ENCODE measurements at regions not wholly inside any gene's neighbourhood (a gene's known extent, or its start where the extent isn't known, plus 50 kb on each side); places are given as distances from the start of the nearest gene placed in this dataset.
A peak's percentile ranks its signal among the peaks of the same experiment; 100 is the strongest.

DNA sequence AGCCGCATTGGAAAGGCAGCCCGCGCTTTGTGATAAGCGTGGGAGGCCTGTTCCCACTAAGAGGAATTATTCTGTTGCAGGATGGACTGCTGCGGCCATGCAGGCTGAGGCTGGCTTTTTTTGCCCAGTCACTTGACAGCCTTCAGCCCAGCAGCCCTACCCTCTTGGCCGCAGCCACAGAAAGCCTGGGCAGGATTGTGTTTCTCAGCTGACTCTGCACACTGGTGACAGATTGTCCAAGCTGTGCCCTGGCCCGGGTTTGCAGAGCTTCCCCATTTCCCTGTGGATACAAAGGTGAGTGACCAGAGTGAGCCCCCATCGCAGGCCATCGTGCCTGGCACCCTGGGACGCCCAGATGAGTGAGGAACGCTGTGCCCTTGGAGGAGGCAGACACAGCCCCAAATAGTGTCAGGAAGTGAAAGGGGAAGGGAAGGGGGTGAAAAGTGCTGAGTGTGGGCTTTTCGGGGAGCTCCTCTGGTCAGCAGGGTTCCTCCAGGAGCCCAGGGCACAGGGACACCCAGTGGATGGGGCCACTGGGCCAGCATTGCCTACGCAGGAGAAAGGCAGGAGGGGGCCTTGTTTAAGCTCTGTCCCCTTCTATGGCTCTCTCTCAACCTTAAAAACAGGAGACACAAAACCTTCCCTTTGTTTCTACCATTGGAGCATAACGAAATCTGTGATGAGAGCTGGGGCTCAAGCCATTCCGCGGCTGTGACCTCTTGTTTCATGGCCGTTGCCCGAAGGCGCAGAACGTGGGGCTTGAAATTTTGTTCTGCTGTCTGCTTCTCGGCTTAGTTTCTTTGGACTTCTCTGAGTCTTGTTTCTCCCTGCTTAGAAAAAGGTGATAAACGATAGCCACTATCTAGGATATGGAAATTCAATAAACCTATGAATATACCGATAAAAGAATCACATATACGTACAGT is 91.5 kb upstream of the MEF2A start:
- intact Hi-C loops (cut with DNase I), result no loop called here

DNA sequence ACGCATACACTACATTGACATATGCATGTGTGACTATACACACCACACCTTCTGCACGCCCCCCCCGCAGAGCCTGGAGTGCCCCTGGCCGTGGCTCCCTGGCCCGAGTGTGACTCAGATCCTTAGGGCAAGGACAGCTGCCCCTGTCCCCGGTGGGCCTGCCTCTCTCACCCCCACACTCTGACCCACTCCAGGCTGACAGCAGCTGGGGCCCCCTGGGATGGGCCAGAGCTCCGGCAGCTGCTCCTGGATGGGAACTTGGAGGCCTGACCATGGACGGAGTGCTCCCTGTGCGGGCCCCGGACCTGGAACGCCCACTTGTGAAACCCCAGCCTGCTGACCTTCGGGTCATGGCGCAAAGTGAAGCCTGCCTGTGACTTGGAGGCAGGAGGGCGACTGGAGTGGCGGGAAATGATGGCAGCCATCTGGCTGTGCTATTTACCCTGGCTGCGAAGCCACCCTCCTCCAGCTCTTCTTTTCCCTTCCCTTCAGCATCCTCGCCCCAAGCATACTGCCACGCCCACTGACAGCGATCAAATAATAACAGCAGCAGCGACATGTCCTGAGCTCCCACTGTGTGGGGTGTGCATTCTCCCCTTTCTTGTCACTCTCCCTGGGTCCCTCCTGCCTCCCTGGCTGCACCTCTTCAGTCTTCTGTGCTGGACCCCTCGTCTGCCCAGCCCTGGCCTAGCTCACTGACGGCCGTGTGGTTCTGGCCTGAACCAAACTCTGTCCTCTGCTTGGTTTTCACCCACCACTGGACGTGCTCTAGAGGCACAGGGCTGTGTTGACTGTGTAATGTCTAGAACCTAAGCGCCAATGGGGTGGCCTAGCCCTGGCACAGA is 90.7 kb upstream of the MEF2A start:
- Histone ChIP-seq H3K4me1 (peaks cover 16 to 22% of the 10 kb centered on the region in 2 donors), H3K4me3 (no peak overlapping the region), H3K27me3 (no peaks in the 10 kb centered on the region), H3K36me3 (no peaks in the 10 kb centered on the region), H3K9me3 (no peaks in the 10 kb centered on the region), H3K27ac (peak overlapping the region; percentile 56 to 88)
- intact Hi-C loops (cut with DNase I), result loop anchor here (5.0 kb wide), 1 partner anchor 33 kb away; no protein-coding TSS in a partner anchor
- DNase-seq (ENCODE audit: low spot score in 2 of 2), result no peak
- TF ChIP-seq, protein P1, sequence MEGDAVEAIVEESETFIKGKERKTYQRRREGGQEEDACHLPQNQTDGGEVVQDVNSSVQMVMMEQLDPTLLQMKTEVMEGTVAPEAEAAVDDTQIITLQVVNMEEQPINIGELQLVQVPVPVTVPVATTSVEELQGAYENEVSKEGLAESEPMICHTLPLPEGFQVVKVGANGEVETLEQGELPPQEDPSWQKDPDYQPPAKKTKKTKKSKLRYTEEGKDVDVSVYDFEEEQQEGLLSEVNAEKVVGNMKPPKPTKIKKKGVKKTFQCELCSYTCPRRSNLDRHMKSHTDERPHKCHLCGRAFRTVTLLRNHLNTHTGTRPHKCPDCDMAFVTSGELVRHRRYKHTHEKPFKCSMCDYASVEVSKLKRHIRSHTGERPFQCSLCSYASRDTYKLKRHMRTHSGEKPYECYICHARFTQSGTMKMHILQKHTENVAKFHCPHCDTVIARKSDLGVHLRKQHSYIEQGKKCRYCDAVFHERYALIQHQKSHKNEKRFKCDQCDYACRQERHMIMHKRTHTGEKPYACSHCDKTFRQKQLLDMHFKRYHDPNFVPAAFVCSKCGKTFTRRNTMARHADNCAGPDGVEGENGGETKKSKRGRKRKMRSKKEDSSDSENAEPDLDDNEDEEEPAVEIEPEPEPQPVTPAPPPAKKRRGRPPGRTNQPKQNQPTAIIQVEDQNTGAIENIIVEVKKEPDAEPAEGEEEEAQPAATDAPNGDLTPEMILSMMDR (IDR thresholded peaks at IDR 0.05), result no peak

More for the DNA sequence above, 91.5 kb upstream of the MEF2A start:
- Histone ChIP-seq H3K27ac (peak overlapping the region; percentile 58 to 88), H3K9me3 (no peaks in the 10 kb centered on the region), H3K4me3 (no peak overlapping the region), H3K4me1 (peaks cover 16 to 22% of the 10 kb centered on the region in 2 donors), H3K36me3 (no peaks in the 10 kb centered on the region), H3K27me3 (no peaks in the 10 kb centered on the region)
- DNase-seq (ENCODE audit: low spot score in 2 of 2), result peak in 1 of 2 donors; percentile 48
- TF ChIP-seq, protein P1 (IDR thresholded peaks at IDR 0.05), result no peak

DNA sequence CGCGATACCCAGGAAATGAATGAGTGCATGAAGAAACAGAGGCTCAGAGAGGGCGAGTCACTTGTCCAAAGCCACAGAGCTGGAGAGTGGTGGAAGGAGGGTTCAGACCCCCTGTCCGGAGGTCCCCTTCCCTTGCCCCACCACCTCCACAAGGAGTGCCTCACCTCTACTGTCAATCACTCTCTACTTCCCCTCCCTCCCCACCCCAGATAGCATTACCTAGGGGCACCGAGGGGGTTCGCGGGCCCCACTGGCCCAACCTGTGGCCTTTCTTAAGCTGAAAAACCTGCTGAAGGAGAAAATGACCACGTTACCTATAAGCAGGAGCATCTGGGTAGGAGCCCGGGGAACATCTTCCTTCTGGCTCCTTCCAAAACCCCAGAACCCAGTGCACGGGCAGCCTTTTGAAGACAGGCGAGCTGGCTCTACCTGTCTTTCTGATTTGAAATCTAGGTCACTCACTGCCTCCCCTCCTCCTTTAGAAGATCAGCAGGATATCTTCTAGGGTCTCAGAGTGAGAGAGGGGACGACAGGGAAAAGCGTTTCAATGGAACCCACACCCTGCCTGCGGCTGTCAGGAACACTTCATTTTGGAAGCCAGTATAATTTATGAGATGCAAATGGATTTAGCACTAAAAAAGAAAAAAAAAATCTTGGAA is 89.9 kb upstream of the MEF2A start:
- Histone ChIP-seq H3K27ac (peak overlapping the region; percentile 56 to 88), H3K4me1 (peaks cover 16 to 22% of the 10 kb centered on the region in 2 donors), H3K4me3 (no peak overlapping the region), H3K9me3 (no peaks in the 10 kb centered on the region), H3K36me3 (no peaks in the 10 kb centered on the region), H3K27me3 (no peaks in the 10 kb centered on the region)
- TF ChIP-seq, protein P1 (IDR thresholded peaks at IDR 0.05), result no peak
- intact Hi-C loops (cut with DNase I), result loop anchor here (1.0 to 5.0 kb wide), 4 partner anchors 21 to 61 kb away; no protein-coding TSS in a partner anchor
- no peak for DNase-seq (ENCODE audit: low spot score in 2 of 2)

DNA sequence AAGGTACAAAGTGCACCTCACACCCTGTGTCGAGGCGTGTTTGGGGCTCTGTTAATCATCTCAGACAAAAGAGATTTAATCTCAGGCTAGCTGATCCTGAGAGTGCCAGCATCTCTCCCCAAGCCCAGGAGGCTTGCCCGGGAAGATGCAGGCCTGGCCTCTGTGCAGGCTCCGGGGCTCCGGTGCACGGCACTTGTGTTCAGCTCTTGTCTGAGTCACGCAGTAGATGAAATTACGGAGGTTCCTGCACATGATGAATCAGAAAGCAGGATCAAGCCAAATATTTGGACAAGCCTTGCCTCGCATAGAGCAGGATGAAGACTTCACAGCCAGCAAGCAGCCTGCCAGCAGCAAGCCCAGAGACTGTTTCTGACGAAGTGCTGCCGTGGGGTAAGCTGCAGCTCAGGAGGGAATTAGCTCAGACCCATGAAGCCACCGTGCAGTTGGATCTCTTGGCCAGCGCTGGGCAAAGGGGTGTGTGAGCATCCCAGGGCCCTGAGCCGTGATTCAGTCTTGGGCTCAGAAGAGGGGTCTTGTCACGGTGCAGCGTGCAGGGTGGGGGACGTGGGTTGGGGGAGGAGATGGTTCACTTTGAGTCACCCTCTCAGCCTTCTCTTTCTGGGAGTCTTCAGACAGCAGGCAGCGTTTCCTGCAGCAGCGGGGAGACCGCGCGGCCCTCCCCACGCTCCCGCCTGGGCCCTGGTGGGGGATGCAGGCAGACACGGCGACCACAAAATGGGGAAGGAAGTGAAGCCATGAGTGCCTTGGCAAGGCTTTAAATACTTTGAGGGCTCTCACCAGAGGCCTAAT is 89.2 kb upstream of the MEF2A start:
- peaks cover 16 to 22% of the 10 kb centered on the region in 2 donors for H3K4me1 ChIP-seq
- no peaks in the 10 kb centered on the region for H3K27me3 ChIP-seq
- TF ChIP-seq, protein P1 (IDR thresholded peaks at IDR 0.05), result no peak
- peak; percentile 64 to 94 for DNase-seq (ENCODE audit: low spot score in 2 of 2)
- H3K9me3 ChIP-seq, result no peaks in the 10 kb centered on the region
- H3K27ac ChIP-seq, result peak overlapping the region; percentile 86 to 88
- intact Hi-C loops (cut with DNase I), result loop anchor here (1.0 to 5.0 kb wide), 4 partner anchors 21 to 61 kb away; no protein-coding TSS in a partner anchor
- H3K4me3 ChIP-seq, result no peak overlapping the region
- H3K36me3 ChIP-seq, result no peaks in the 10 kb centered on the region

Data from ascending aorta (tissue), 2 donors.